ENCODE measurements at regions not wholly inside any gene's neighbourhood (a gene's known extent, or its start where the extent isn't known, plus 50 kb on each side); places are given as distances from the start of the nearest gene placed in this dataset.
A peak's percentile ranks its signal among the peaks of the same experiment; 100 is the strongest.

GRCh38 chr6:170034294-170034693 is 256.6 kb downstream of the DLL1 start:
- H3K27me3 ChIP-seq: no peaks in the 10 kb centered on the region
- peak overlapping the region in 2 of 11 experiments; percentile 36 to 61; a peak in 3 of 22 replicates for H3K4me2 ChIP-seq

GRCh38 chr6:170033666-170034065 is 257.2 kb downstream of the DLL1 start:
- Histone ChIP-seq H3K9ac (no peak overlapping the region), H4K20me1 (no peaks in the 10 kb centered on the region), H3K27ac (no peak overlapping the region), H3K9me3 (replicated peaks in 1 of 11) (peaks cover 15 to 34% (median 21%) of the 10 kb centered on the region in 11 experiments), H3K4me1 (peaks cover 0 to 38% (median 2%) of the 10 kb centered on the region in 10 experiments; a peak in 8 of 20 replicates), H3K36me3 (no peaks in the 10 kb centered on the region), H3K27me3 (no peaks in the 10 kb centered on the region), H3K4me3 (no peak overlapping the region), H3K4me2 (0 out of 22 replicates have a peak overlapping the region, but pooled peaks of 1 of the 11 experiments have one; percentile 9)
- TF ChIP-seq Cebpa-rat (IDR thresholded peaks at IDR 0.05): no peak

More at GRCh38 chr6:170034294-170034693, 256.6 kb downstream of the DLL1 start:
- H3K36me3 ChIP-seq: no peaks in the 10 kb centered on the region
- H3K4me3 ChIP-seq: no peak overlapping the region
- no peak overlapping the region for H3K27ac ChIP-seq
- no peaks in the 10 kb centered on the region for H4K20me1 ChIP-seq
- no peak for TF ChIP-seq Cebpa-rat (IDR thresholded peaks at IDR 0.05)
- no peak overlapping the region for H3K9ac ChIP-seq
- peaks cover 0 to 38% (median 5%) of the 10 kb centered on the region in 10 experiments; a peak in 8 of 20 replicates for H3K4me1 ChIP-seq
- peaks cover 15 to 34% (median 21%) of the 10 kb centered on the region in 11 experiments for H3K9me3 ChIP-seq (replicated peaks in 1 of 11)

GRCh38 chr6:170032706-170033309 is 258.1 kb downstream of the DLL1 start:
- Histone ChIP-seq H3K27ac (no peak overlapping the region), H3K9ac (no peak overlapping the region), H4K20me1 (no peaks in the 10 kb centered on the region), H3K4me3 (no peak overlapping the region), H3K4me2 (no peak overlapping the region), H3K27me3 (no peaks in the 10 kb centered on the region), H3K9me3 (replicated peaks in 1 of 11) (peaks cover 15 to 34% (median 21%) of the 10 kb centered on the region in 11 experiments), H3K4me1 (peaks cover 0 to 38% (median 0%) of the 10 kb centered on the region in 10 experiments; a peak in 5 of 20 replicates), H3K36me3 (no peaks in the 10 kb centered on the region)
- TF ChIP-seq Cebpa-rat (IDR thresholded peaks at IDR 0.05): no peak

GRCh38 chr6:170032197-170032596 is 258.7 kb downstream of the DLL1 start:
- Histone ChIP-seq H3K4me2 (no peak overlapping the region), H3K4me3 (no peak overlapping the region), H3K27ac (no peak overlapping the region), H3K27me3 (no peaks in the 10 kb centered on the region), H3K9ac (no peak overlapping the region), H4K20me1 (no peaks in the 10 kb centered on the region), H3K4me1 (peaks cover 0 to 34% (median 0%) of the 10 kb centered on the region in 10 experiments; a peak in 5 of 20 replicates), H3K36me3 (no peaks in the 10 kb centered on the region), H3K9me3 (replicated peaks in 1 of 11) (peaks cover 15 to 34% (median 21%) of the 10 kb centered on the region in 11 experiments)
- no peak for TF ChIP-seq Cebpa-rat (IDR thresholded peaks at IDR 0.05)

DNA sequence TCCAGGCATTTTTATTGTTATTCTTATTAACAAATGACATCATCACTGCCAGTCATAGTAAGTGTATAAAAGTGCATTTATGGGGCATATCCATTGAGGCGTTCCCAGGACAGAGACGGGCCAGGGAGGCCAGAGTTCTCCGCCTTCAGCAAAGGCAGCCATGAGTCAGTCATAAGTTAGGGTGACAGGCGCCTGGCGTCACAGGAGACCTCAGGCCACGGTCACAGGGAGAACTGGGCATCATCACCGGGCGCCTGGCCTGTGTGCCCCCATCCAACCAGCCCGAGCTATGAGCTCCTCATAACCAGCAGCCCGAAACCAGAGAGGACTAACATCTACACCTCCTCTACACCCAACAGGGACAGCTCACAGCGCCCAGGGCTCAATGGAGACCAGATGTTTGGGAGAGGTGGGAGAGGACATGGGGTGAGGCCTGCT is 259.2 kb downstream of the DLL1 start:
- Histone ChIP-seq H3K4me2 (no peak overlapping the region), H3K4me3 (no peak overlapping the region), H3K9me3 (replicated peaks in 1 of 11) (peaks cover 15 to 34% (median 21%) of the 10 kb centered on the region in 11 experiments), H3K36me3 (no peaks in the 10 kb centered on the region), H3K27me3 (no peaks in the 10 kb centered on the region), H4K20me1 (no peaks in the 10 kb centered on the region), H3K9ac (no peak overlapping the region), H3K27ac (no peak overlapping the region), H3K4me1 (peaks cover 0 to 29% (median 0%) of the 10 kb centered on the region in 10 experiments; a peak in 4 of 20 replicates)
- no peak for TF ChIP-seq Cebpa-rat (IDR thresholded peaks at IDR 0.05)

DNA sequence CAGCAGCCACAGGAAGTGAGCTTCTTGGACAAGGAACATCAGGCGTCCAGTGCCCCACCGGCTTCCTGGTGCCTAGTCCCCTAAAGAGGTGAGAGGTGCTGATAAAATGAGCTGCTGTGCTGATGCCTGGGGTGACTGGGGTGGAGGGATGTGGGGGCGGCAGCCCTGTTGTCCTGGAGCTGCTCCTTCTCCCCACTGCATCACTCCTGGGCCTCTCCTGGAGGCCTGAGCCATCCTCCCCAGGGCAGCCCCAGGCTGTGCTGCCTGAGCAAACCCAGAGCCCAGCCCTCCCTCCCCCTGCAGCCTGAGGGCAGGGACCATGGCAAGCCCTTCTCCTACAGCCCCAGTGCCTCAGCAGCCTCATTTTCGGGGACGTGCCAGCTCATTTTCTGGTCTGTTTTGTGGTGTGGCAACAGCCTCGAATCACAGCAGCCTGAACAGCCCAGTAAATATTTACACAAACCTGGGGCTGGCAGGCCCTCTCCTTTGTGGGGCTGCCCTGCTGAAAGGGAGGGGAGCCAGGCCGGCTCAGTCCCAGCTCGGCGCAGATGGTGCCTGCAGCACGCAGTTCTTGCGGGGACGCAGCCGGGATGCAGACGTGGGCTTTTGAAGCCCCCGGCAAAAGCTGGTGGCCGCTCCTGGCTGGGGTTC is 259.9 kb downstream of the DLL1 start:
- Histone ChIP-seq H3K4me2 (no peak overlapping the region), H3K36me3 (no peaks in the 10 kb centered on the region), H3K27ac (no peak overlapping the region), H3K4me1 (peaks cover 0 to 21% (median 0%) of the 10 kb centered on the region in 10 experiments; a peak in 4 of 20 replicates), H4K20me1 (no peaks in the 10 kb centered on the region), H3K27me3 (no peaks in the 10 kb centered on the region), H3K9ac (no peak overlapping the region), H3K9me3 (replicated peaks in 1 of 11) (peaks cover 15 to 28% (median 20%) of the 10 kb centered on the region in 11 experiments), H3K4me3 (no peak overlapping the region)
- no peak for TF ChIP-seq Cebpa-rat (IDR thresholded peaks at IDR 0.05)

- Histone ChIP-seq H3K9me3 (replicated peaks in 1 of 11) (peaks cover 15 to 24% (median 19%) of the 10 kb centered on the region in 11 experiments), H3K4me1 (peaks cover 0 to 15% (median 0%) of the 10 kb centered on the region in 10 experiments; a peak in 4 of 20 replicates), H3K9ac (no peak overlapping the region), H3K27ac (no peak overlapping the region), H4K20me1 (no peaks in the 10 kb centered on the region), H3K27me3 (no peaks in the 10 kb centered on the region), H3K4me2 (no peak overlapping the region), H3K36me3 (no peaks in the 10 kb centered on the region), H3K4me3 (no peak overlapping the region)
- TF ChIP-seq Cebpa-rat (IDR thresholded peaks at IDR 0.05): no peak
These were observed 260.5 kb downstream of the DLL1 start for GRCh38 chr6:170030284-170030815.

DNA sequence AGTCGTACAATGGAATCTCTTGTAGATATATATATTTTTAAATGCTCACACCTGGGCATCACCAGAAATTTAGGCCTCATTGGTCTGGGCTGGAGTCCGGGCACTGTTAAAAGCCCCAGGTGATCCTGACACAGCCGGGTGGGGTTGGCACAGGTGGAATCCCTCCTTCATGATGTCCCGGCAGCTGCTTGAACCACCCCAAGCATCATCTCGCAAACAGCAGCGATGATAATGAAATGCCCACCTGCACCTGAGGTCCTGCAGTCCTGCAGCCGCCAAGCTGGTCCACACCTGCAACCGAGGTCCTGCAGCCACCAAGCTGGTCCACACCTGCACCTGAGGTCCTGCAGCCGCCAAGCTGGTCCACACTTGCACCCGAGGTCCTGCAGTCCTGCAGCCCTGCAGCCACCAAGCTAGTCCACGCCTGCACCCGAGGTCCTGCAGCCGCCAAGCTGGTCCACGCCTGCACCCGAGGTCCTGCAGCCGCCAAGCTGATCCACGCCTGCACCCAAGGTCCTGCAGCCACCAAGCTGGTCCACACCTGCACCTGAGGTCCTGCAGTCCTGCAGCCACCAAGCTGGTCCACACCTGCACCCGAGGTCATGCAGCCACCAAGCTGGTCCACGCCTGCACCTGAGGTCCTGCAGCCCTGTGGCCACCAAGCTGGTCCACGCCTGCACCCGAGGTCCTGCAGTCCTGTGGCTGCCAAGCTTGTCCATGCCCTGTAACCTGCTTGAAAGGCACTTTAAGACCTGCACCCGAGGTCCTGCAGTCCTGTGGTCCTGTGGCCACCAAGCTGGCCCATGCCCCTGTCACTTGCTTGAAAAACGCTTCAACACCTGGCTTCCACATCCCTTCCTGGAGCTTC is 261.2 kb downstream of the DLL1 start:
- no peaks in the 10 kb centered on the region for H4K20me1 ChIP-seq
- no peak overlapping the region for H3K27ac ChIP-seq
- H3K4me2 ChIP-seq: no peak overlapping the region
- H3K4me3 ChIP-seq: no peak overlapping the region
- TF ChIP-seq Cebpa-rat (IDR thresholded peaks at IDR 0.05): no peak
- no peaks in the 10 kb centered on the region for H3K27me3 ChIP-seq
- H3K9me3 ChIP-seq (replicated peaks in 1 of 11): peaks cover 15 to 24% (median 19%) of the 10 kb centered on the region in 11 experiments
- peaks cover 0 to 8% (median 0%) of the 10 kb centered on the region in 10 experiments; a peak in 4 of 20 replicates for H3K4me1 ChIP-seq
- H3K36me3 ChIP-seq: no peaks in the 10 kb centered on the region
- no peak overlapping the region for H3K9ac ChIP-seq
